ENCODE measurements at regions not wholly inside any gene's neighbourhood (a gene's known extent, or its start where the extent isn't known, plus 50 kb on each side); places are given as distances from the start of the nearest gene placed in this dataset.

GRCh38 chr11:98434296-98434695 is 586.5 kb upstream of the CNTN5 start:
- POLR2A ChIA-PET = no interaction called here
- no peak overlapping the region for H3K4me3 ChIP-seq (ENCODE audit: low read depth, low read length)
- CTCF ChIA-PET = no interaction called here
- TF ChIP-seq CTCF (IDR thresholded peaks at IDR 0.05; ENCODE audit: insufficient read depth, low read length, missing control alignments) = no peak
- DNase-seq (ENCODE audit: low read depth, low spot score) = no peak

- no peak overlapping the region for H3K4me3 ChIP-seq (ENCODE audit: low read depth, low read length)
- no peak for TF ChIP-seq CTCF (IDR thresholded peaks at IDR 0.05; ENCODE audit: insufficient read depth, low read length, missing control alignments)
- ChIA-PET POLR2A (no interaction called here), CTCF (no interaction called here)
- DNase-seq (ENCODE audit: low read depth, low spot score) = no peak
These were observed 567.4 kb upstream of the CNTN5 start for GRCh38 chr11:98453378-98453777.

DNA sequence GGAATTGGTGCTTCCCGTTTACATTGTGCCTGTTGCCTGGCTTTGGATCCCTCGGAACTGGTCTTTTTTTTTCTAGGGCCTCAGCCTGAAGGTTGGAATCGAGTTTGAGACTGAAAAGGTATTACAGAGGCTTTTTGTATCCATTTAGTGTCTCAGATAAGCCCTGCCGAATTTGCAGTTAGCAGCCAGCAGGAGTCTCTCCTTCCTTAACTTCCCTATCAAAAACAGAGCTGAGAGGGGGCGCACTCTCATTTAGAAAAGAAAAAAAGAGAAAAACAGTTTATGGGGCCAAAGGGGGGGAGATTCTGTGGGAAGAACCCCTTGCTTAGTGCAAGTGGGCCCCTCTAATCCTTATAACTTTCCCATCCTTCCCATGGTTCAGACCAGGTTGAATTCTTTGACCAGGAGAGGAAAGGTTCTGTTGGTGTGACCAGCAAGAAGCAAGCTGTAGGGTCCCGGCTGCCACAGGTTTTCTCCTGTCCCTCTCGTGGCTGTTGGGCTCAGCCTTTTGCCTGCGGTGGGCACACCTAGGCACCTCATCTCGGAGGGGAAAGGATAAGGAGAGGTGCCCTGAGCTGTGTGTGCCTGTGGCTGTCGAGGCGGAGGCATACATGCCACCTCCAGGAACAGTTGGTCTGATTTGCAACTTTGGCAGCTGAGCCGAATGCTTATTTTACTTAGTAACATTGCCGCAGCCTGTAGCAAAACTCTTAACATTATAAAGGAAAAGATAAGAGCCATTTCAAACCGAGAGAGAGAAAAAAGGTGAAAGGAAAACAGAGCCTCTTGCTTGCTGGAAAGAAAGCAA is 565.0 kb upstream of the CNTN5 start:
- ChIA-PET POLR2A (no interaction called here), CTCF (no interaction called here)
- no peak overlapping the region for H3K4me3 ChIP-seq (ENCODE audit: low read depth, low read length)
- no peak for TF ChIP-seq CTCF (IDR thresholded peaks at IDR 0.05; ENCODE audit: insufficient read depth, low read length, missing control alignments)
- no peak for DNase-seq (ENCODE audit: low read depth, low spot score)

- POLR2A ChIA-PET = no interaction called here
- no peak for TF ChIP-seq CTCF (IDR thresholded peaks at IDR 0.05; ENCODE audit: insufficient read depth, low read length, missing control alignments)
- CTCF ChIA-PET = no interaction called here
- H3K4me3 ChIP-seq (ENCODE audit: low read depth, low read length) = no peak overlapping the region
- no peak for DNase-seq (ENCODE audit: low read depth, low spot score)
These were observed 564.5 kb upstream of the CNTN5 start for GRCh38 chr11:98456308-98456680.

DNA sequence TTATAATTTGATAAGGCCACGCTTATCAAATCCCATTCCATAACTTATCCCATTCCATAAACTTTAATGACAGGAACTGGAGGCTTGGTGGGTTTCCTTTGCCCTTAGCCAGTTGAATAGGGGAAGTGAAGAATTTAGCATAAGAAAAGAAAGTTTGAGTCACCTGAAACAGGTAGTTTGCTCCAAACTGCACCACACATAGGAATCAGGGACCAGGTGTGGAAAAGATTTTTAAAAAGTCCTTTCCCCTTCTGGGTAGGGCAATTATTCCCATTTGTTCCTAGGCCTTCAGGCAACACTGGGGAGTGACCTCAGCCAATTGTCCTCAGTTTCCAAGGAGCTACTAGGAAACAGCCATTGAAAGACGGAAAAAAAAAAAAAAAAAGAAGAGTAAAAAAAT is 525.7 kb upstream of the CNTN5 start:
- POLR2A ChIA-PET = no interaction called here
- TF ChIP-seq CTCF (IDR thresholded peaks at IDR 0.05; ENCODE audit: insufficient read depth, low read length, missing control alignments) = no peak
- no peak for DNase-seq (ENCODE audit: low read depth, low spot score)

GRCh38 chr11:98495601-98496000 is 525.1 kb upstream of the CNTN5 start:
- no peak overlapping the region for H3K4me3 ChIP-seq (ENCODE audit: low read depth, low read length)
- no peak for TF ChIP-seq CTCF (IDR thresholded peaks at IDR 0.05; ENCODE audit: insufficient read depth, low read length, missing control alignments)
- ChIA-PET CTCF (no interaction called here), POLR2A (no interaction called here)
- DNase-seq (ENCODE audit: low read depth, low spot score) = no peak

More for the DNA sequence above, 525.7 kb upstream of the CNTN5 start:
- H3K4me3 ChIP-seq (ENCODE audit: low read depth, low read length) = no peak overlapping the region
- CTCF ChIA-PET = no interaction called here
